Body of pancreas (tissue), 4 donors: ENCODE measurements at regions not wholly inside any gene's neighbourhood (a gene's known extent, or its start where the extent isn't known, plus 50 kb on each side); places are given as distances from the start of the nearest gene placed in this dataset.
"Not testable (repeated sequence)": the region's sequence is repeated elsewhere in the genome, so short reads cannot be mapped to it uniquely, and the experiment has no call there.

ENCODE experiments used
- POLR2A ChIP-seq, 3 donors: fragments of 450-650 bp; IDR thresholded peaks; one replicate each; pipeline ENCODE4 v1.6.1; 2016; ENCODE audit warnings: antibody characterized with exemption in 3 of 3, mild to moderate bottlenecking in 2 of 3
- TF ChIP-seq, protein P1 (sequence below), 7 experiments: fragments of 450-650 bp in 4 of 7; fragments of 200-600 bp in 3 of 7; sonication (generic) in 3 of 7; IDR thresholded peaks; one replicate each; pipeline ENCODE4 v1.5.1; 2016 to 2019; ENCODE audit warnings: antibody characterized with exemption in 7 of 7

DNA sequence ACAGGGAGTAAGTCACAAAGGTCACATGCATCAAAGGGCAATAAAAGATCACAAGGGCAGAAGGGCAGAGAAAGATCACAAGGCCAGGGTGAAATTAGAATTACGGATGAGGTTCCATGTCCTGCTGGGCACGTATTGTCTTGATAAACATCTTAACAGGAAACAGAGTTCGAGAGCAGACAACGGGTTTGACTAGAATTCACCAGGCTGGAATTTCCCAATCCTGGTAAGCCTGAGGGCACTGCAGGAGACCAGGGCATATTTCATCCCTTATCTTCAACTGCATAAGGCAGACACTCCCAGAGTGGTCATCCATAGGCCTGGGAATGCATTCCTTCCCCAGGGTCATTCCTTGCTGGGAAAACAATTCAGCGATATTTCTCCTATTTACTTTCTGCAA, 1652.9 kb upstream of the PCDH10 start:
- TF ChIP-seq, protein P1, sequence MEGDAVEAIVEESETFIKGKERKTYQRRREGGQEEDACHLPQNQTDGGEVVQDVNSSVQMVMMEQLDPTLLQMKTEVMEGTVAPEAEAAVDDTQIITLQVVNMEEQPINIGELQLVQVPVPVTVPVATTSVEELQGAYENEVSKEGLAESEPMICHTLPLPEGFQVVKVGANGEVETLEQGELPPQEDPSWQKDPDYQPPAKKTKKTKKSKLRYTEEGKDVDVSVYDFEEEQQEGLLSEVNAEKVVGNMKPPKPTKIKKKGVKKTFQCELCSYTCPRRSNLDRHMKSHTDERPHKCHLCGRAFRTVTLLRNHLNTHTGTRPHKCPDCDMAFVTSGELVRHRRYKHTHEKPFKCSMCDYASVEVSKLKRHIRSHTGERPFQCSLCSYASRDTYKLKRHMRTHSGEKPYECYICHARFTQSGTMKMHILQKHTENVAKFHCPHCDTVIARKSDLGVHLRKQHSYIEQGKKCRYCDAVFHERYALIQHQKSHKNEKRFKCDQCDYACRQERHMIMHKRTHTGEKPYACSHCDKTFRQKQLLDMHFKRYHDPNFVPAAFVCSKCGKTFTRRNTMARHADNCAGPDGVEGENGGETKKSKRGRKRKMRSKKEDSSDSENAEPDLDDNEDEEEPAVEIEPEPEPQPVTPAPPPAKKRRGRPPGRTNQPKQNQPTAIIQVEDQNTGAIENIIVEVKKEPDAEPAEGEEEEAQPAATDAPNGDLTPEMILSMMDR (IDR thresholded peaks at IDR 0.05): not testable (repeated sequence)
- not testable (repeated sequence) for TF ChIP-seq POLR2A (IDR thresholded peaks at IDR 0.05)
